CD14-positive monocyte (primary cell): ENCODE measurements at regions not wholly inside any gene's neighbourhood (a gene's known extent, or its start where the extent isn't known, plus 50 kb on each side); places are given as distances from the start of the nearest gene placed in this dataset.

Experiments used
- DNase-seq, 3 donors: peaks; one replicate each; pipeline ENCODE4 v3.0.0-alpha.2; 2011 to 2022
- H2AFZ ChIP-seq: 2 replicates; pipeline ENCODE4 v1.6.0; 2012; ENCODE audit warnings: mild to moderate bottlenecking, low read depth, low read length, inconsistent platforms; ENCODE audit not compliant: insufficient read depth, poor library complexity, severe bottlenecking
- H3K27ac ChIP-seq, 2 donors: 1 replicate in 1 of 2; 2 replicates in 1 of 2; pipeline ENCODE4 v1.5.1; 2012 to 2013; ENCODE audit warnings: low read length in 2 of 2, control low read depth in 1 of 2, inconsistent platforms in 1 of 2, low read depth in 1 of 2, mild to moderate bottlenecking in 1 of 2
- H3K27me3 ChIP-seq, 2 donors: one replicate each; pipeline versions ENCODE4 v1.6.0 to v1.6.1; 2011 to 2013; ENCODE audit warnings: low read length in 2 of 2; ENCODE audit not compliant: control insufficient read depth in 2 of 2, insufficient read depth in 2 of 2
- H3K36me3 ChIP-seq, 2 donors: replicated peaks in 1 of 2; 1 replicate in 1 of 2; 2 replicates in 1 of 2; pipeline versions ENCODE4 v1.5.1 to v1.6.1; 2012 to 2013; ENCODE audit warnings: low read length in 2 of 2, control low read depth in 1 of 2, inconsistent platforms in 1 of 2, mild to moderate bottlenecking in 1 of 2; ENCODE audit not compliant: insufficient read depth in 2 of 2, control insufficient read depth in 1 of 2
- H3K4me1 ChIP-seq, 2 donors: 1 replicate in 1 of 2; 2 replicates in 1 of 2; pipeline versions ENCODE4 v1.5.1 to v1.6.1; 2012 to 2013; ENCODE audit warnings: low read length in 2 of 2, control low read depth in 1 of 2, inconsistent platforms in 1 of 2, mild to moderate bottlenecking in 1 of 2, moderate library complexity in 1 of 2; ENCODE audit not compliant: insufficient read depth in 2 of 2, control insufficient read depth in 1 of 2
- H3K4me2 ChIP-seq: replicated peaks from 2 replicates; pipeline ENCODE3; 2012; ENCODE audit warnings: low read length, moderate library complexity, mild to moderate bottlenecking; ENCODE audit not compliant: poor library complexity, severe bottlenecking; ENCODE audit errors: extremely low read depth
- H3K4me3 ChIP-seq, 3 experiments: fragments of 200-600 bp in 1 of 3; sonication (generic) in 1 of 3; replicated peaks in 1 of 3; 1 replicate in 2 of 3; 2 replicates in 1 of 3; pipeline ENCODE4 v1.5.1; 2011 to 2013; ENCODE audit warnings: low read length in 3 of 3, mild to moderate bottlenecking in 3 of 3, control low read depth in 2 of 3, low read depth in 2 of 3, inconsistent platforms in 1 of 3, moderate library complexity in 1 of 3
- H3K79me2 ChIP-seq: 2 replicates; pipeline ENCODE4 v1.6.0; 2012; ENCODE audit warnings: mild to moderate bottlenecking, control low read depth, inconsistent platforms, low read length, moderate library complexity; ENCODE audit not compliant: insufficient read depth
- H3K9ac ChIP-seq: 2 replicates; pipeline ENCODE4 v1.6.0; 2017; ENCODE audit warnings: low read length, mild to moderate bottlenecking; ENCODE audit not compliant: insufficient read depth, poor library complexity, severe bottlenecking
- H3K9me3 ChIP-seq, 2 donors: replicated peaks in 1 of 2; 1 replicate in 1 of 2; 2 replicates in 1 of 2; pipeline versions ENCODE4 v1.5.1 to v1.6.1; 2012 to 2013; ENCODE audit warnings: low read length in 2 of 2, control low read depth in 1 of 2; ENCODE audit not compliant: control insufficient read depth in 1 of 2, insufficient read depth in 1 of 2
- H4K20me1 ChIP-seq: 2 replicates; pipeline ENCODE4 v1.6.0; 2012; ENCODE audit warnings: mild to moderate bottlenecking, low read length, control low read depth, moderate library complexity; ENCODE audit not compliant: insufficient read depth
- H3K27ac Mint-ChIP-seq, 7 donors: one replicate each; pipeline ENCODE4 v1.8.0; 2020; ENCODE audit warnings: mild to moderate bottlenecking in 7 of 7, mixed read lengths in 7 of 7, moderate library complexity in 6 of 7, inconsistent platforms in 2 of 7
- H3K27me3 Mint-ChIP-seq, 3 donors: one replicate each; pipeline ENCODE4 v1.8.0; 2021 to 2022; ENCODE audit warnings: low read depth in 3 of 3, mild to moderate bottlenecking in 3 of 3, mixed read lengths in 3 of 3, moderate library complexity in 3 of 3, inconsistent platforms in 1 of 3
- H3K36me3 Mint-ChIP-seq, 2 donors: one replicate each; pipeline ENCODE4 v1.8.0; 2020; ENCODE audit warnings: mixed read lengths in 2 of 2, inconsistent platforms in 1 of 2, mild to moderate bottlenecking in 1 of 2
- H3K4me1 Mint-ChIP-seq: one replicate; pipeline ENCODE4 v1.8.0; 2020; ENCODE audit warnings: mild to moderate bottlenecking, mixed read lengths
- H3K4me3 Mint-ChIP-seq, 2 donors: one replicate each; pipeline ENCODE4 v1.8.0; 2020; ENCODE audit warnings: mild to moderate bottlenecking in 2 of 2, mixed read lengths in 2 of 2, moderate library complexity in 1 of 2
- H3K9me3 Mint-ChIP-seq, 7 donors: one replicate each; pipeline ENCODE4 v1.8.0; 2020 to 2022; ENCODE audit warnings: mixed read lengths in 7 of 7, mild to moderate bottlenecking in 6 of 7, moderate library complexity in 6 of 7, inconsistent platforms in 2 of 7
- CTCF ChIP-seq: fragments of 200-600 bp; IDR thresholded peaks from one replicate; pipeline ENCODE4 v1.8.0; 2022; ENCODE audit warnings: antibody characterized with exemption, mild to moderate bottlenecking
- WGBS: methylation state at CpG from one replicate; pipeline ENCODE4 v1.1.5; 2013; ENCODE audit warnings: missing lambda C conversion rate; ENCODE audit not compliant: insufficient coverage; 5-methylcytosine and 5-hydroxymethylcytosine counted together
- intact Hi-C, 2 donors: fragments of 100-400 bp; cut with micrococcal nuclease; formaldehyde crosslinking; loops; one replicate each; pipeline versions ENCODE4 v1.15.0 to v1.15.1; 2023

DNA sequence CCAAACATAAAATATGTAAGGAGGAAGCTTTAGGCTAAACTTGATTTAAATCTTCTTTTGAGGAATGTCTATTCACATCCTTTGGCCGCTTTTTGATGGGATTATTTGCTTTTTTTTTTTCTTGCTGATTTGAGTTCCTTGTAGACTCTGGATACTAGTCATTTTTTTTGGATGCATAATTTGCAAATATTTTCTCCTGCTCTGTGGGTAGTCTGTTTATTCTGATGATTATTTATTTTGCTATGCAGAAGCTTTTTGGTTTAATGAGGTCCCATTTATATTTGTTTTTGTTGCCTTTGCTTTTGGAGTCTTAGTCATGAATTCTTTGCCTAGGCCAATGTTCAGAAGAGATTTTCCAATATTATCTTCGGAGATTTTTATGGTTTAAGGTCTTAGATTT, 144.9 kb downstream of the MAGEC2 start:
- Histone ChIP-seq H4K20me1 (no peaks in the 10 kb centered on the region), H3K27ac (no peak overlapping the region), H3K4me3 (no peak overlapping the region), H2AFZ (no peak overlapping the region), H3K9ac (no peak overlapping the region), H3K9me3 (peaks cover 19 to 22% of the 10 kb centered on the region in 2 donors), H3K4me1 (no peaks in the 10 kb centered on the region), H3K79me2 (no peaks in the 10 kb centered on the region), H3K4me2 (no peak overlapping the region), H3K27me3 (no peaks in the 10 kb centered on the region), H3K36me3 (no peaks in the 10 kb centered on the region)
- H3K27me3 Mint-ChIP-seq = peaks cover 0 to 1% (median 0%) of the 10 kb centered on the region in 3 donors
- no peaks in the 10 kb centered on the region for H3K36me3 Mint-ChIP-seq
- H3K27ac Mint-ChIP-seq = no peak overlapping the region
- no peaks in the 10 kb centered on the region for H3K4me1 Mint-ChIP-seq
- no CpG with 5 or more reads among the region's 2 CpGs for WGBS
- intact Hi-C loops = no loop called here
- peaks cover 0 to 2% (median 0%) of the 10 kb centered on the region in 7 donors for H3K9me3 Mint-ChIP-seq
- TF ChIP-seq CTCF = no peak
- no peak overlapping the region for H3K4me3 Mint-ChIP-seq
- DNase-seq = no peak

GRCh38 chrX:142054094-142054493, 150.4 kb downstream of the MAGEC1 start:
- intact Hi-C loops = no loop called here

More at GRCh38 chrX:142054094-142054493, 150.4 kb downstream of the MAGEC1 start:
- Histone ChIP-seq H3K9me3 (peaks cover 15 to 19% of the 10 kb centered on the region in 2 donors), H2AFZ (no peak overlapping the region), H3K27me3 (no peaks in the 10 kb centered on the region), H3K27ac (no peak overlapping the region), H3K9ac (no peak overlapping the region), H3K4me2 (no peak overlapping the region), H3K79me2 (no peaks in the 10 kb centered on the region), H3K36me3 (no peaks in the 10 kb centered on the region), H3K4me1 (no peaks in the 10 kb centered on the region), H3K4me3 (no peak overlapping the region), H4K20me1 (no peaks in the 10 kb centered on the region)
- H3K9me3 Mint-ChIP-seq = peaks cover 0 to 2% (median 0%) of the 10 kb centered on the region in 7 donors
- WGBS = 83% methylated on average over 1 of the region's 1 CpG
- H3K4me1 Mint-ChIP-seq = no peaks in the 10 kb centered on the region
- no peak overlapping the region for H3K4me3 Mint-ChIP-seq
- H3K27me3 Mint-ChIP-seq = no peaks in the 10 kb centered on the region
- H3K36me3 Mint-ChIP-seq = no peaks in the 10 kb centered on the region
- TF ChIP-seq CTCF = no peak
- no peak overlapping the region for H3K27ac Mint-ChIP-seq
- no peak for DNase-seq
